Mesenchymal stem cell (in vitro differentiated cells and primary cell): ENCODE measurements at regions not wholly inside any gene's neighbourhood (a gene's known extent, or its start where the extent isn't known, plus 50 kb on each side); places are given as distances from the start of the nearest gene placed in this dataset.

Experiments used
- DNase-seq: peaks from one replicate; pipeline ENCODE4 v3.0.0-alpha.2; 2013
- H2AFZ ChIP-seq: one replicate; pipeline ENCODE4 v1.6.1; 2013; ENCODE audit warnings: low read depth, mild to moderate bottlenecking, control low read depth, inconsistent platforms, low read length, moderate library complexity
- H2AK5ac ChIP-seq: 2 replicates; pipeline ENCODE4 v1.6.1; 2013; ENCODE audit warnings: low read length, moderate library complexity, mild to moderate bottlenecking, inconsistent platforms; ENCODE audit not compliant: severe bottlenecking
- H2BK120ac ChIP-seq: one replicate; pipeline ENCODE4 v1.6.1; 2013; ENCODE audit warnings: low read depth, mild to moderate bottlenecking, inconsistent platforms, low read length, moderate library complexity
- H2BK12ac ChIP-seq, 2 experiments: one replicate each; pipeline ENCODE4 v1.6.1; 2013; ENCODE audit warnings: inconsistent platforms in 2 of 2, low read length in 2 of 2, mild to moderate bottlenecking in 2 of 2, moderate library complexity in 2 of 2, control low read depth in 1 of 2
- H2BK15ac ChIP-seq: one replicate; pipeline ENCODE4 v1.6.1; 2013; ENCODE audit warnings: mild to moderate bottlenecking, low read depth, inconsistent platforms; ENCODE audit not compliant: poor library complexity, severe bottlenecking
- H2BK5ac ChIP-seq: 2 replicates; pipeline ENCODE4 v1.6.1; 2013; ENCODE audit warnings: low read depth, mild to moderate bottlenecking, low read length, control low read depth, inconsistent platforms; ENCODE audit not compliant: poor library complexity, severe bottlenecking
- H3K14ac ChIP-seq, 2 experiments: one replicate each; pipeline ENCODE4 v1.6.1; 2013; ENCODE audit warnings: inconsistent platforms in 2 of 2, low read length in 2 of 2, control low read depth in 1 of 2, mild to moderate bottlenecking in 1 of 2, moderate library complexity in 1 of 2
- H3K18ac ChIP-seq, 2 experiments: one replicate each; pipeline ENCODE4 v1.6.1; 2013; ENCODE audit warnings: inconsistent platforms in 2 of 2, low read length in 2 of 2, control low read depth in 1 of 2, low read depth in 1 of 2, mild to moderate bottlenecking in 1 of 2
- H3K23ac ChIP-seq, 2 experiments: one replicate each; pipeline ENCODE4 v1.6.1; 2013; ENCODE audit warnings: inconsistent platforms in 2 of 2, low read length in 2 of 2, mild to moderate bottlenecking in 2 of 2, moderate library complexity in 2 of 2, control low read depth in 1 of 2
- H3K27ac ChIP-seq: 2 replicates; pipeline ENCODE4 v1.5.1; 2013; ENCODE audit warnings: mild to moderate bottlenecking, moderate library complexity, low read length, control low read depth, inconsistent platforms; ENCODE audit not compliant: poor library complexity, severe bottlenecking
- H3K27me3 ChIP-seq, 2 experiments: 2 replicates each; pipeline versions ENCODE4 v1.6.1 to v1.7.0; 2013; ENCODE audit warnings: low read length in 2 of 2, mild to moderate bottlenecking in 2 of 2, moderate library complexity in 2 of 2, control low read depth in 1 of 2, inconsistent platforms in 1 of 2; ENCODE audit not compliant: control insufficient read depth in 1 of 2, insufficient read depth in 1 of 2
- H3K36me3 ChIP-seq, 2 experiments: 2 replicates each; pipeline versions ENCODE4 v1.6.1 to v1.7.0; 2013; ENCODE audit warnings: low read length in 2 of 2, control low read depth in 1 of 2, inconsistent platforms in 1 of 2, low read depth in 1 of 2, mild to moderate bottlenecking in 1 of 2; ENCODE audit not compliant: insufficient read depth in 2 of 2, control insufficient read depth in 1 of 2
- H3K4ac ChIP-seq, 2 experiments: one replicate each; pipeline ENCODE4 v1.6.1; 2013; ENCODE audit warnings: inconsistent platforms in 2 of 2, low read length in 2 of 2, mild to moderate bottlenecking in 2 of 2, moderate library complexity in 2 of 2, control low read depth in 1 of 2, low read depth in 1 of 2
- H3K4me1 ChIP-seq: 2 replicates; pipeline ENCODE4 v1.6.1; 2013; ENCODE audit warnings: low read depth, low read length, control low read depth; ENCODE audit not compliant: control insufficient read depth, insufficient read depth
- H3K4me2 ChIP-seq: 2 replicates; pipeline ENCODE4 v1.6.1; 2013; ENCODE audit warnings: low read length, mild to moderate bottlenecking, inconsistent platforms; ENCODE audit not compliant: poor library complexity, severe bottlenecking
- H3K4me3 ChIP-seq, 2 experiments: 2 replicates each; pipeline versions ENCODE4 v1.5.1 to v1.7.0; 2013; ENCODE audit warnings: low read length in 2 of 2, mild to moderate bottlenecking in 2 of 2, control low read depth in 1 of 2, low read depth in 1 of 2; ENCODE audit not compliant: insufficient read depth in 1 of 2
- H3K79me1 ChIP-seq: replicated peaks from 2 replicates; pipeline ENCODE4 v1.6.1; 2013; ENCODE audit warnings: mild to moderate bottlenecking, control low read depth, low read length, inconsistent platforms; ENCODE audit not compliant: poor library complexity, severe bottlenecking
- H3K9ac ChIP-seq: 2 replicates; pipeline ENCODE4 v1.7.0; 2013; ENCODE audit warnings: mild to moderate bottlenecking, low read length, moderate library complexity
- H3K9me3 ChIP-seq: 2 replicates; pipeline ENCODE4 v1.7.0; 2013; ENCODE audit warnings: mild to moderate bottlenecking, low read length; ENCODE audit not compliant: control insufficient read depth
- H4K8ac ChIP-seq: one replicate; pipeline ENCODE4 v1.6.1; 2013; ENCODE audit warnings: inconsistent platforms, mild to moderate bottlenecking, low read length, moderate library complexity
- H4K91ac ChIP-seq: one replicate; pipeline ENCODE4 v1.6.1; 2013; ENCODE audit warnings: mild to moderate bottlenecking, low read length, inconsistent platforms
- WGBS: methylation state at CpG from one replicate; pipeline ENCODE4 v1.1.7; 2013; ENCODE audit warnings: mixed read lengths; 5-methylcytosine and 5-hydroxymethylcytosine counted together

GRCh38 chr9:73231203-73231602 lies 79.5 kb downstream of the ANXA1 start:
- H3K4ac ChIP-seq = no peak overlapping the region
- H3K4me3 ChIP-seq = no peak overlapping the region
- H2BK12ac ChIP-seq = no peak overlapping the region
- H2AK5ac ChIP-seq = no peak overlapping the region
- no peak for DNase-seq
- no peaks in the 10 kb centered on the region for H3K79me1 ChIP-seq
- no peak overlapping the region for H3K18ac ChIP-seq
- no peak overlapping the region for H3K23ac ChIP-seq
- no peak overlapping the region for H2BK5ac ChIP-seq
- no peaks in the 10 kb centered on the region for H3K36me3 ChIP-seq
- no peak overlapping the region for H4K91ac ChIP-seq
- H3K14ac ChIP-seq = no peak overlapping the region
- H2AFZ ChIP-seq = no peak overlapping the region
- H3K27ac ChIP-seq = no peak overlapping the region
- no peak overlapping the region for H2BK15ac ChIP-seq
- H2BK120ac ChIP-seq = no peak overlapping the region
- H4K8ac ChIP-seq = no peak overlapping the region
- H3K27me3 ChIP-seq = no peaks in the 10 kb centered on the region
- no peaks in the 10 kb centered on the region for H3K4me1 ChIP-seq
- no peak overlapping the region for H3K4me2 ChIP-seq
- no peak overlapping the region for H3K9ac ChIP-seq
- H3K9me3 ChIP-seq = no peaks in the 10 kb centered on the region

GRCh38 chr9:73233359-73234007 lies 81.8 kb downstream of the ANXA1 start:
- no peak overlapping the region for H2BK120ac ChIP-seq
- H3K4me1 ChIP-seq = no peaks in the 10 kb centered on the region
- H3K79me1 ChIP-seq = no peaks in the 10 kb centered on the region
- no peaks in the 10 kb centered on the region for H3K27me3 ChIP-seq
- no peak overlapping the region for H3K23ac ChIP-seq
- no peak overlapping the region for H2BK12ac ChIP-seq
- no peak overlapping the region for H3K4me3 ChIP-seq
- WGBS = no CpG with 5 or more reads among the region's 6 CpGs
- no peak overlapping the region for H2AFZ ChIP-seq
- no peaks in the 10 kb centered on the region for H3K36me3 ChIP-seq
- H3K27ac ChIP-seq = no peak overlapping the region
- no peak overlapping the region for H4K8ac ChIP-seq
- no peak for DNase-seq
- no peak overlapping the region for H3K4me2 ChIP-seq
- H3K18ac ChIP-seq = no peak overlapping the region
- H2BK5ac ChIP-seq = no peak overlapping the region
- H3K9me3 ChIP-seq = no peaks in the 10 kb centered on the region
- H3K4ac ChIP-seq = no peak overlapping the region
- H2AK5ac ChIP-seq = no peak overlapping the region
- H2BK15ac ChIP-seq = no peak overlapping the region
- no peak overlapping the region for H4K91ac ChIP-seq
- no peak overlapping the region for H3K9ac ChIP-seq
- no peak overlapping the region for H3K14ac ChIP-seq

GRCh38 chr9:73234008-73234360 lies 82.3 kb downstream of the ANXA1 start:
- Histone ChIP-seq H3K23ac (no peak overlapping the region), H3K9me3 (no peaks in the 10 kb centered on the region)
- no CpG with 5 or more reads among the region's 1 CpG for WGBS

GRCh38 chr9:73237140-73237539 lies 85.5 kb downstream of the ANXA1 start:
- Histone ChIP-seq H3K27ac (no peak overlapping the region), H3K23ac (no peak overlapping the region), H3K27me3 (no peaks in the 10 kb centered on the region), H2AK5ac (no peak overlapping the region), H3K4me1 (no peaks in the 10 kb centered on the region), H2BK120ac (no peak overlapping the region), H2AFZ (no peak overlapping the region), H3K9me3 (no peaks in the 10 kb centered on the region), H2BK5ac (no peak overlapping the region), H3K18ac (no peak overlapping the region), H3K36me3 (no peaks in the 10 kb centered on the region), H2BK12ac (no peak overlapping the region), H3K9ac (no peak overlapping the region), H3K4me2 (no peak overlapping the region), H4K91ac (no peak overlapping the region), H3K79me1 (no peaks in the 10 kb centered on the region), H3K4me3 (no peak overlapping the region), H3K14ac (no peak overlapping the region), H3K4ac (no peak overlapping the region), H2BK15ac (no peak overlapping the region), H4K8ac (no peak overlapping the region)
- DNase-seq = no peak
- WGBS = 89% methylated on average over 1 of the region's 1 CpG

More at GRCh38 chr9:73234008-73234360, 82.3 kb downstream of the ANXA1 start:
- Histone ChIP-seq H3K4me3 (no peak overlapping the region), H2AFZ (no peak overlapping the region), H2BK12ac (no peak overlapping the region), H2BK120ac (no peak overlapping the region), H3K4me2 (no peak overlapping the region), H4K91ac (no peak overlapping the region), H2AK5ac (no peak overlapping the region), H3K79me1 (no peaks in the 10 kb centered on the region), H3K27ac (no peak overlapping the region), H3K14ac (no peak overlapping the region), H3K18ac (no peak overlapping the region), H3K4ac (no peak overlapping the region), H2BK5ac (no peak overlapping the region), H3K4me1 (no peaks in the 10 kb centered on the region), H2BK15ac (no peak overlapping the region), H3K27me3 (no peaks in the 10 kb centered on the region), H3K9ac (no peak overlapping the region), H3K36me3 (no peaks in the 10 kb centered on the region), H4K8ac (no peak overlapping the region)
- no peak for DNase-seq
